ENCODE measurements at regions not wholly inside any gene's neighbourhood (a gene's known extent, or its start where the extent isn't known, plus 50 kb on each side); places are given as distances from the start of the nearest gene placed in this dataset.

DNA sequence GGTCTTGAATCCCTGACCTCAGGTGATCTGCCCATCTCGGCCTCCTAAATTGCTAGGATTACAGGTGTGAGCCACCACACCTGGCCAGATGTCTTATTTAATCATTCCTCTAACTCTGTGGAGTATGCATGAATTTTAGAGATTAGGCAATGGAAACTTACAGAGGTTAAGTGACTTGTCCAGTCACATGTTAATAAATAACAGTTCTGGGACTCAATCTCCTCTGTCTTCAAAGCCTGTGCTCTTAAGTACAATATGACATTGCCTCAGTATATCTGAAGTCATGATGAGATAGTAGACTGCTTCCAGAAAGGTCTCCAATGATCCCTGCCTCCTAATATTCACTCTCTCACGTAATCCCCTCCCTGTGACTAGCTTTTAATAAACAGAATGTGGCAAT, 72.9 kb upstream of the TDRD3 start:
- Histone ChIP-seq H2BK5ac (ENCODE audit: insufficient read length, low read length) (no peak overlapping the region), H4K8ac (replicated peaks; ENCODE audit: insufficient read length, low read depth, low read length) (no peak overlapping the region), H4K5ac (ENCODE audit: insufficient read length, low read depth, low read length) (no peak overlapping the region), H4K20me1 (ENCODE audit: control insufficient read depth, insufficient read depth, insufficient read length) (no peaks in the 10 kb centered on the region), H3K4me1 (ENCODE audit: insufficient read depth, low read length) (no peaks in the 10 kb centered on the region), H3K9ac (ENCODE audit: extremely low read depth, insufficient read length, low read length) (no peak overlapping the region), H3K18ac (ENCODE audit: insufficient read length, low read depth, low read length) (no peak overlapping the region), H4K91ac (ENCODE audit: insufficient read length, low read depth, low read length) (no peak overlapping the region), H2BK12ac (ENCODE audit: insufficient read length, low read depth, low read length) (no peak overlapping the region), H2AFZ (ENCODE audit: low read length) (no peak overlapping the region), H3K4me2 (ENCODE audit: insufficient read depth, insufficient read length, low read length) (no peak overlapping the region), H2AK5ac (ENCODE audit: insufficient read length, low read length) (no peak overlapping the region), H3K79me1 (ENCODE audit: insufficient read depth, low read depth, low read length, poor library complexity, severe bottlenecking) (no peaks in the 10 kb centered on the region), H3K27ac (ENCODE audit: insufficient read length, low read depth, low read length) (no peak overlapping the region), H3K9me3 (ENCODE audit: control insufficient read depth, low read depth, low read length) (no peaks in the 10 kb centered on the region), H3K23ac (ENCODE audit: insufficient read length, low read depth, low read length) (no peak overlapping the region), H3K27me3 (ENCODE audit: insufficient read depth, low read length) (no peaks in the 10 kb centered on the region), H2BK20ac (ENCODE audit: low read depth, low read length, poor library complexity, severe bottlenecking) (no peak overlapping the region), H2BK15ac (ENCODE audit: low read depth, low read length) (no peak overlapping the region), H3K4ac (ENCODE audit: low read depth, low read length) (no peak overlapping the region), H3K56ac (ENCODE audit: insufficient read length, low read depth, low read length) (no peak overlapping the region), H3K14ac (ENCODE audit: insufficient read depth, low read length) (no peak overlapping the region), H3K79me2 (ENCODE audit: insufficient read depth, low read length) (no peaks in the 10 kb centered on the region), H3K23me2 (ENCODE audit: insufficient read length, low read depth, low read length, poor library complexity, severe bottlenecking) (no peaks in the 10 kb centered on the region), H2BK120ac (ENCODE audit: low read depth, low read length, poor library complexity, severe bottlenecking) (no peak overlapping the region), H3T11ph (ENCODE audit: low read length) (no peak overlapping the region)
- DNase-seq: no peak
- WGBS (ENCODE audit: extremely low coverage, insufficient read length, low lambda C conversion rate): no CpG with 5 or more reads among the region's 2 CpGs
- Mint-ChIP-seq H3K27ac (no peak overlapping the region), H3K36me3 (ENCODE audit: insufficient read depth in 1 of 3, low read depth in 3 of 3) (0 out of 7 replicates have a peak, but pooled peaks cover 0 to 5% (median 0%) of the 10 kb centered on the region in 3 experiments), H3K27me3 (ENCODE audit: low read depth) (no peaks in the 10 kb centered on the region), H3K9me3 (peaks cover 0 to 3% of the 10 kb centered on the region in 2 experiments; a peak in 2 of 5 replicates), H3K4me3 (no peak overlapping the region), H3K4me1 (peaks cover under 1 to 1% of the 10 kb centered on the region in 2 experiments)
- TF ChIP-seq, protein P1, sequence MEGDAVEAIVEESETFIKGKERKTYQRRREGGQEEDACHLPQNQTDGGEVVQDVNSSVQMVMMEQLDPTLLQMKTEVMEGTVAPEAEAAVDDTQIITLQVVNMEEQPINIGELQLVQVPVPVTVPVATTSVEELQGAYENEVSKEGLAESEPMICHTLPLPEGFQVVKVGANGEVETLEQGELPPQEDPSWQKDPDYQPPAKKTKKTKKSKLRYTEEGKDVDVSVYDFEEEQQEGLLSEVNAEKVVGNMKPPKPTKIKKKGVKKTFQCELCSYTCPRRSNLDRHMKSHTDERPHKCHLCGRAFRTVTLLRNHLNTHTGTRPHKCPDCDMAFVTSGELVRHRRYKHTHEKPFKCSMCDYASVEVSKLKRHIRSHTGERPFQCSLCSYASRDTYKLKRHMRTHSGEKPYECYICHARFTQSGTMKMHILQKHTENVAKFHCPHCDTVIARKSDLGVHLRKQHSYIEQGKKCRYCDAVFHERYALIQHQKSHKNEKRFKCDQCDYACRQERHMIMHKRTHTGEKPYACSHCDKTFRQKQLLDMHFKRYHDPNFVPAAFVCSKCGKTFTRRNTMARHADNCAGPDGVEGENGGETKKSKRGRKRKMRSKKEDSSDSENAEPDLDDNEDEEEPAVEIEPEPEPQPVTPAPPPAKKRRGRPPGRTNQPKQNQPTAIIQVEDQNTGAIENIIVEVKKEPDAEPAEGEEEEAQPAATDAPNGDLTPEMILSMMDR (conservative IDR thresholded peaks at IDR 0.05): no peak

All from H9 (cell line).